Fibroblast of lung (primary cell): ENCODE measurements at regions not wholly inside any gene's neighbourhood (a gene's known extent, or its start where the extent isn't known, plus 50 kb on each side); places are given as distances from the start of the nearest gene placed in this dataset.
"Not testable (repeated sequence)": the region's sequence is repeated elsewhere in the genome, so short reads cannot be mapped to it uniquely, and the experiment has no call there.

Source experiments
- DNase-seq, 2 donors: peaks; one replicate each; pipeline versions ENCODE4 v3.0.0 to v3.0.0-alpha.2; 2010; ENCODE audit warnings: low read depth in 2 of 2
- H2AFZ ChIP-seq: 2 replicates; pipeline ENCODE4 v1.5.1; 2012; ENCODE audit warnings: low read length, control low read depth, inconsistent platforms
- H3K27ac ChIP-seq: 2 replicates; pipeline ENCODE4 v1.5.1; 2011; ENCODE audit warnings: low read length, control low read depth; ENCODE audit not compliant: insufficient read depth
- H3K27me3 ChIP-seq: 2 replicates; pipeline ENCODE4 v1.5.1; 2011; ENCODE audit warnings: mild to moderate bottlenecking, low read length; ENCODE audit not compliant: control insufficient read depth, insufficient read depth
- H3K36me3 ChIP-seq: 2 replicates; pipeline ENCODE4 v1.5.1; 2011; ENCODE audit warnings: low read length; ENCODE audit not compliant: control insufficient read depth, insufficient read depth
- H3K4me1 ChIP-seq: 2 replicates; pipeline ENCODE4 v1.5.1; 2011; ENCODE audit warnings: low read length; ENCODE audit not compliant: control insufficient read depth, insufficient read depth; ENCODE audit errors: extremely low read depth
- H3K4me2 ChIP-seq: 2 replicates; pipeline ENCODE4 v1.5.1; 2011; ENCODE audit warnings: low read length, control low read depth; ENCODE audit not compliant: insufficient read depth; ENCODE audit errors: extremely low read depth
- H3K4me3 ChIP-seq, 4 experiments: fragments of 200-600 bp in 1 of 4; sonication (generic) in 1 of 4; replicated peaks in 1 of 4; 2 replicates each; pipeline ENCODE4 v1.5.1; 2011 to 2016; ENCODE audit warnings: low read length in 4 of 4, low read depth in 3 of 4, mild to moderate bottlenecking in 3 of 4, control low read depth in 2 of 4, inconsistent platforms in 1 of 4, mixed read lengths in 1 of 4; ENCODE audit not compliant: insufficient read depth in 1 of 4; ENCODE audit errors: control extremely low read depth in 1 of 4
- H3K79me2 ChIP-seq: 2 replicates; pipeline ENCODE4 v1.5.1; 2012; ENCODE audit warnings: mild to moderate bottlenecking, low read length, inconsistent platforms; ENCODE audit not compliant: control insufficient read depth, insufficient read depth
- H3K9ac ChIP-seq: 2 replicates; pipeline ENCODE4 v1.5.1; 2011; ENCODE audit warnings: mild to moderate bottlenecking, low read length, control low read depth; ENCODE audit not compliant: insufficient read depth
- H3K9me3 ChIP-seq: 2 replicates; pipeline ENCODE4 v1.5.1; 2012; ENCODE audit warnings: low read depth, low read length; ENCODE audit not compliant: control insufficient read depth, insufficient read depth
- H4K20me1 ChIP-seq: 2 replicates; pipeline ENCODE4 v1.5.1; 2011; ENCODE audit warnings: low read length; ENCODE audit not compliant: control insufficient read depth, insufficient read depth; ENCODE audit errors: extremely low read depth
- CTCF ChIP-seq, 2 donors: IDR thresholded peaks in 1 of 2; conservative IDR thresholded peaks in 1 of 2; 1 replicate in 1 of 2; 2 replicates in 1 of 2; pipeline ENCODE4 v1.5.1; 2011 to 2012; ENCODE audit warnings: low read length in 2 of 2, control low read depth in 1 of 2, inconsistent platforms in 1 of 2, low read depth in 1 of 2, mild to moderate bottlenecking in 1 of 2
- EZH2 ChIP-seq: IDR thresholded peaks from 2 replicates; pipeline ENCODE4 v1.5.1; 2012; ENCODE audit warnings: low read length, control low read depth, mild to moderate bottlenecking; ENCODE audit errors: missing control alignments

GRCh38 chr15:81061490-81062253, 60.9 kb downstream of the TLNRD1 start:
- H3K4me2 ChIP-seq, result no peak overlapping the region
- TF ChIP-seq EZH2 (no peak), CTCF (conservative IDR thresholded peaks at IDR 0.05 in 1 of 2, IDR thresholded peaks at IDR 0.05 in 1 of 2; ENCODE audit: low read depth in 1 of 2, low read length in 2 of 2) (no peak)
- H3K9me3 ChIP-seq, result no peaks in the 10 kb centered on the region
- H3K79me2 ChIP-seq, result no peaks in the 10 kb centered on the region
- DNase-seq, result peak in 1 of 2 donors; percentile 68
- no peaks in the 10 kb centered on the region for H3K36me3 ChIP-seq
- no peaks in the 10 kb centered on the region for H4K20me1 ChIP-seq
- no peak overlapping the region for H3K9ac ChIP-seq
- H3K4me1 ChIP-seq, result no peaks in the 10 kb centered on the region
- no peak overlapping the region for H3K27ac ChIP-seq
- no peak overlapping the region for H2AFZ ChIP-seq
- H3K4me3 ChIP-seq, result no peak overlapping the region
- H3K27me3 ChIP-seq, result no peaks in the 10 kb centered on the region

GRCh38 chr15:81062937-81063336, 62.2 kb downstream of the TLNRD1 start:
- H3K4me3 ChIP-seq, result no peak overlapping the region
- H3K4me1 ChIP-seq, result no peaks in the 10 kb centered on the region
- no peaks in the 10 kb centered on the region for H4K20me1 ChIP-seq
- H3K9ac ChIP-seq, result no peak overlapping the region
- no peaks in the 10 kb centered on the region for H3K36me3 ChIP-seq
- H3K4me2 ChIP-seq, result no peak overlapping the region
- no peaks in the 10 kb centered on the region for H3K79me2 ChIP-seq
- no peak overlapping the region for H2AFZ ChIP-seq
- H3K27ac ChIP-seq, result no peak overlapping the region
- no peaks in the 10 kb centered on the region for H3K9me3 ChIP-seq
- no peaks in the 10 kb centered on the region for H3K27me3 ChIP-seq
- DNase-seq, result no peak
- TF ChIP-seq EZH2 (no peak), CTCF (conservative IDR thresholded peaks at IDR 0.05 in 1 of 2, IDR thresholded peaks at IDR 0.05 in 1 of 2; ENCODE audit: low read depth in 1 of 2, low read length in 2 of 2) (no peak)

- Histone ChIP-seq H3K27ac (no peak overlapping the region), H3K27me3 (no peaks in the 10 kb centered on the region), H3K79me2 (no peaks in the 10 kb centered on the region), H2AFZ (no peak overlapping the region), H3K36me3 (no peaks in the 10 kb centered on the region), H3K4me1 (no peaks in the 10 kb centered on the region), H3K4me2 (no peak overlapping the region), H3K9me3 (no peaks in the 10 kb centered on the region), H3K9ac (no peak overlapping the region), H4K20me1 (no peaks in the 10 kb centered on the region), H3K4me3 (no peak overlapping the region)
- no peak for TF ChIP-seq CTCF (conservative IDR thresholded peaks at IDR 0.05 in 1 of 2, IDR thresholded peaks at IDR 0.05 in 1 of 2; ENCODE audit: low read depth in 1 of 2, low read length in 2 of 2)
- no peak for TF ChIP-seq EZH2
- DNase-seq, result no peak
These were observed 63.5 kb downstream of the TLNRD1 start for GRCh38 chr15:81064253-81064652.

- not testable (repeated sequence) for H3K9me3 ChIP-seq, H3K36me3 ChIP-seq, DNase-seq, H3K9ac ChIP-seq, H3K4me2 ChIP-seq, H4K20me1 ChIP-seq, H3K27me3 ChIP-seq, H3K27ac ChIP-seq, H3K4me3 ChIP-seq, H3K79me2 ChIP-seq, H2AFZ ChIP-seq, H3K4me1 ChIP-seq
These were observed 66.5 kb upstream of the CFAP161 start for GRCh38 chr15:81067567-81067966.
